ENCODE measurements at regions not wholly inside any gene's neighbourhood (a gene's known extent, or its start where the extent isn't known, plus 50 kb on each side); places are given as distances from the start of the nearest gene placed in this dataset.

GRCh38 chr11:45392591-45393091 is 106.5 kb upstream of the SYT13 start:
- H3K27me3 ChIP-seq (ENCODE audit: control insufficient read depth, insufficient read depth, low read length): peaks cover 4% of the 10 kb centered on the region; the same call in 1 of the 2 replicates
- H3K36me3 ChIP-seq (ENCODE audit: control insufficient read depth, insufficient read depth, low read length): no peaks in the 10 kb centered on the region
- TF ChIP-seq TCF7L2 (IDR thresholded peaks at IDR 0.05; ENCODE audit: low read depth, low read length): no peak
- TF ChIP-seq CTCF (IDR thresholded peaks at IDR 0.05): no peak
- TF ChIP-seq POLR2AphosphoS5 (IDR thresholded peaks at IDR 0.05; ENCODE audit: low read depth, low read length): no peak
- TF ChIP-seq SIN3A (IDR thresholded peaks at IDR 0.05; ENCODE audit: borderline replicate concordance, insufficient read depth, low read depth, low read length): no peak
- no peak for TF ChIP-seq REST (IDR thresholded peaks at IDR 0.05; ENCODE audit: insufficient read depth in 1 of 2, low read depth in 2 of 2, low read length in 1 of 2)
- no peaks in the 10 kb centered on the region for H3K9me3 ChIP-seq (ENCODE audit: control insufficient read depth, insufficient read depth, low read depth, low read length)
- no peak overlapping the region for H3K4me3 ChIP-seq (ENCODE audit: low read depth in 2 of 2, low read length in 2 of 2)
- in situ Hi-C loops (cut with HindIII; ENCODE audit: low pct_unique_long_range_greater_than_20kb, low sequenced_read_pairs) (no loop called here), intact Hi-C loops (cut with micrococcal nuclease; ENCODE audit: unreplicated experiment) (no loop called here)
- H3K4me1 ChIP-seq (ENCODE audit: control insufficient read depth, insufficient read depth, low read length): no peaks in the 10 kb centered on the region
- ChIA-PET CTCF (no interaction called here), POLR2A (interaction anchor here (0.6 kb wide), 2 partner anchors 239 to 450 kb away, joined by 8 to 17 read pairs; no protein-coding TSS in a partner anchor)
- no peak for DNase-seq (ENCODE audit: low read depth, low spot score)
- BruUV-seq (replicated peaks): no TSS peak
- H3K27ac ChIP-seq (ENCODE audit: low read length): no peak overlapping the region
- ATAC-seq: no peak

- CTCF ChIA-PET: no interaction called here
Measured at GRCh38 chr11:45392154-45392553, 106.0 kb upstream of the SYT13 start.

More at GRCh38 chr11:45392154-45392553, 106.0 kb upstream of the SYT13 start:
- Histone ChIP-seq H3K27ac (ENCODE audit: low read length) (no peak overlapping the region), H3K9me3 (ENCODE audit: control insufficient read depth, insufficient read depth, low read depth, low read length) (no peaks in the 10 kb centered on the region), H3K4me1 (ENCODE audit: control insufficient read depth, insufficient read depth, low read length) (no peaks in the 10 kb centered on the region), H3K27me3 (ENCODE audit: control insufficient read depth, insufficient read depth, low read length) (no peaks in the 10 kb centered on the region; the same call in 1 of the 2 replicates), H3K36me3 (ENCODE audit: control insufficient read depth, insufficient read depth, low read length) (no peaks in the 10 kb centered on the region), H3K4me3 (ENCODE audit: low read depth in 2 of 2, low read length in 2 of 2) (no peak overlapping the region)
- ATAC-seq: no peak
- in situ Hi-C loops (cut with HindIII; ENCODE audit: low pct_unique_long_range_greater_than_20kb, low sequenced_read_pairs) (no loop called here), intact Hi-C loops (cut with micrococcal nuclease; ENCODE audit: unreplicated experiment) (no loop called here)
- no peak for DNase-seq (ENCODE audit: low read depth, low spot score)
- TF ChIP-seq TCF7L2 (IDR thresholded peaks at IDR 0.05; ENCODE audit: low read depth, low read length) (no peak), SIN3A (IDR thresholded peaks at IDR 0.05; ENCODE audit: borderline replicate concordance, insufficient read depth, low read depth, low read length) (no peak), CTCF (IDR thresholded peaks at IDR 0.05) (no peak), POLR2AphosphoS5 (IDR thresholded peaks at IDR 0.05; ENCODE audit: low read depth, low read length) (no peak), REST (IDR thresholded peaks at IDR 0.05; ENCODE audit: insufficient read depth in 1 of 2, low read depth in 2 of 2, low read length in 1 of 2) (no peak)
- POLR2A ChIA-PET: interaction anchor here (0.6 kb wide), 2 partner anchors 239 to 450 kb away, joined by 8 to 17 read pairs; no protein-coding TSS in a partner anchor
- BruUV-seq (replicated peaks): no TSS peak

All from Panc1 (cell line).